ENCODE measurements at regions not wholly inside any gene's neighbourhood (a gene's known extent, or its start where the extent isn't known, plus 50 kb on each side); places are given as distances from the start of the nearest gene placed in this dataset.
A peak's percentile ranks its signal among the peaks of the same experiment; 100 is the strongest.

- TF ChIP-seq LRRFIP1 (CRISPR knock-in tag; conservative IDR thresholded peaks at IDR 0.05), result no peak
- no peak for TF ChIP-seq HNRNPK (IDR thresholded peaks at IDR 0.05; ENCODE audit: low read depth, low read length, poor library complexity, severe bottlenecking)
- no peak for TF ChIP-seq CEBPG (CRISPR knock-in tag; IDR thresholded peaks at IDR 0.05)
- TF ChIP-seq SCMH1 (CRISPR knock-in tag; IDR thresholded peaks at IDR 0.05; ENCODE audit: borderline replicate concordance), result no peak
- no peak for TF ChIP-seq SALL2 (CRISPR knock-in tag; IDR thresholded peaks at IDR 0.05)
- no peak for TF ChIP-seq MXD3 (CRISPR knock-in tag; IDR thresholded peaks at IDR 0.05)
- TF ChIP-seq ZNF883 (CRISPR knock-in tag; IDR thresholded peaks at IDR 0.05; ENCODE audit: not compliant biosample characterization), result peak; percentile 30
- peak; percentile 41; the same call in 1 of the 2 replicates for TF ChIP-seq ZMYM4 (CRISPR knock-in tag; IDR thresholded peaks at IDR 0.05)
- TF ChIP-seq ZNF747 (CRISPR knock-in tag; IDR thresholded peaks at IDR 0.05; ENCODE audit: borderline replicate concordance), result no peak
- no peak for TF ChIP-seq ZNF430 (CRISPR knock-in tag; IDR thresholded peaks at IDR 0.05)
- TF ChIP-seq HMGA1 (CRISPR knock-in tag; conservative IDR thresholded peaks at IDR 0.05), result no peak
- no peak for TF ChIP-seq GFI1 (CRISPR knock-in tag; IDR thresholded peaks at IDR 0.05; ENCODE audit: borderline replicate concordance)
- no peak for TF ChIP-seq MTA1 (CRISPR knock-in tag; IDR thresholded peaks at IDR 0.05; ENCODE audit: borderline replicate concordance)
- no peak for TF ChIP-seq ATF5 (CRISPR knock-in tag; IDR thresholded peaks at IDR 0.05; ENCODE audit: low read depth)
- no peak for TF ChIP-seq ZFP36 (IDR thresholded peaks at IDR 0.05; ENCODE audit: borderline replicate concordance, low read depth, low read length, partially characterized antibody)
- TF ChIP-seq TGIF2 (CRISPR knock-in tag; IDR thresholded peaks at IDR 0.05), result no peak
- no peak for TF ChIP-seq JDP2 (CRISPR knock-in tag; IDR thresholded peaks at IDR 0.05; ENCODE audit: borderline replicate concordance)
- no peak for TF ChIP-seq ZNF326 (CRISPR knock-in tag; IDR thresholded peaks at IDR 0.05; ENCODE audit: borderline replicate concordance)
- peak; percentile 30; the same call in 1 of the 2 replicates for TF ChIP-seq EEA1 (CRISPR knock-in tag; IDR thresholded peaks at IDR 0.05; ENCODE audit: borderline replicate concordance)
- TF ChIP-seq BORCS8-MEF2B (CRISPR knock-in tag; IDR thresholded peaks at IDR 0.05), result no peak
- no peak for TF ChIP-seq ZNF367 (CRISPR knock-in tag; IDR thresholded peaks at IDR 0.05; ENCODE audit: borderline replicate concordance)
- TF ChIP-seq SUZ12 (IDR thresholded peaks at IDR 0.05; ENCODE audit: low read depth, low read length), result no peak; the same call in 1 of the 2 replicates
- TF ChIP-seq TBP (CRISPR knock-in tag; IDR thresholded peaks at IDR 0.05), result no peak
- TF ChIP-seq POLR2AphosphoS5 (IDR thresholded peaks at IDR 0.05; ENCODE audit: low read depth, low read length), result no peak
- no peak for TF ChIP-seq THAP11 (CRISPR knock-in tag; IDR thresholded peaks at IDR 0.05)
- TF ChIP-seq ZNF460 (CRISPR knock-in tag; IDR thresholded peaks at IDR 0.05; ENCODE audit: borderline replicate concordance), result no peak
- TF ChIP-seq ZBTB26 (CRISPR knock-in tag; IDR thresholded peaks at IDR 0.05; ENCODE audit: borderline replicate concordance), result no peak
These were observed 62.2 kb upstream of the GTF3A start (continued) for GRCh38 chr13:27362064-27362751.
